Uterus (tissue), 3 donors: ENCODE measurements at regions not wholly inside any gene's neighbourhood (a gene's known extent, or its start where the extent isn't known, plus 50 kb on each side); places are given as distances from the start of the nearest gene placed in this dataset.
"Not testable (repeated sequence)": the region's sequence is repeated elsewhere in the genome, so short reads cannot be mapped to it uniquely, and the experiment has no call there.

ENCODE experiments used
- DNase-seq, 2 donors: peaks; one replicate each; pipeline ENCODE4 v3.0.0-alpha.2; 2019 to 2020
- H3K27ac ChIP-seq, 2 donors: fragments of 200-600 bp; sonication (generic); 1 replicate in 1 of 2; 2 replicates in 1 of 2; pipeline ENCODE4 v1.5.1; 2016 to 2018
- H3K27me3 ChIP-seq, 2 donors: fragments of 200-600 bp; sonication (generic); one replicate each; pipeline ENCODE4 v1.5.1; 2018 to 2019; ENCODE audit warnings: control low read depth in 1 of 2
- H3K36me3 ChIP-seq, 2 donors: fragments of 200-600 bp; sonication (generic); one replicate each; pipeline ENCODE4 v1.5.1; 2019; ENCODE audit warnings: control low read depth in 1 of 2
- H3K4me1 ChIP-seq, 2 donors: fragments of 200-600 bp; sonication (generic); one replicate each; pipeline ENCODE4 v1.5.1; 2018 to 2019; ENCODE audit warnings: control low read depth in 1 of 2
- H3K4me3 ChIP-seq, 2 donors: fragments of 200-600 bp; sonication (generic); 1 replicate in 1 of 2; 2 replicates in 1 of 2; pipeline ENCODE4 v1.5.1; 2018 to 2019; ENCODE audit warnings: mild to moderate bottlenecking in 1 of 2
- H3K9me3 ChIP-seq, 2 donors: fragments of 200-600 bp; sonication (generic); one replicate each; pipeline ENCODE4 v1.5.1; 2019; ENCODE audit warnings: control low read depth in 1 of 2
- POLR2A ChIP-seq, 2 donors: fragments of 450-650 bp; IDR thresholded peaks; one replicate each; pipeline ENCODE4 v1.6.1; 2016; ENCODE audit warnings: antibody characterized with exemption in 2 of 2, mild to moderate bottlenecking in 1 of 2, moderate library complexity in 1 of 2
- intact Hi-C: fragments of 100-400 bp; cut with DNase I; formaldehyde crosslinking; loops from one replicate; pipeline ENCODE4 v1.15.1; 2023; ENCODE audit warnings: low total_unique reads
- TF ChIP-seq, protein P1 (sequence below), 4 experiments: fragments of 200-600 bp in 2 of 4; fragments of 450-650 bp in 2 of 4; sonication (generic) in 2 of 4; IDR thresholded peaks; one replicate each; pipeline ENCODE4 v1.5.1; 2016 to 2019; ENCODE audit warnings: antibody characterized with exemption in 4 of 4, mild to moderate bottlenecking in 2 of 4, moderate library complexity in 1 of 4
- donor health status: DM: yes; HTN: yes; CAD: no.

DNA sequence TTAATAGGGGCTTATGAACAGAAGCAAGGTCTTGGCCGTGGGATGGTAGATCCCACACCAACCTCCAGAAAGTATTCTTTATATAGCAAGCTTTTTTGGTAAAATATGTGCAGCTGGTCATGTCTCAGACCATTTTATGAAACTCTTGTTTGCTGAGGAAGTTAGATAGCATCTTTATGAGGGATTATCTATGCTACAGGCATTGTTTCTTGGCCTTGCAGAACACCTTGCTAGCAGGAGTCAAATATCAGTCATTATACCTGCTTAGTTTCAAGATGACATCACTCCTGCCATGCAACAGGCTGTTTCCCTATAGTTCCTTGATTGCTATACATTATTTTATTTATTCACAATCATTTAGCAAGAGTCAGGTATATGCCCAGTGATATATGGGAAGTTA is 84.8 kb upstream of the LRFN5 start:
- no peak for TF ChIP-seq POLR2A (IDR thresholded peaks at IDR 0.05)
- TF ChIP-seq, protein P1, sequence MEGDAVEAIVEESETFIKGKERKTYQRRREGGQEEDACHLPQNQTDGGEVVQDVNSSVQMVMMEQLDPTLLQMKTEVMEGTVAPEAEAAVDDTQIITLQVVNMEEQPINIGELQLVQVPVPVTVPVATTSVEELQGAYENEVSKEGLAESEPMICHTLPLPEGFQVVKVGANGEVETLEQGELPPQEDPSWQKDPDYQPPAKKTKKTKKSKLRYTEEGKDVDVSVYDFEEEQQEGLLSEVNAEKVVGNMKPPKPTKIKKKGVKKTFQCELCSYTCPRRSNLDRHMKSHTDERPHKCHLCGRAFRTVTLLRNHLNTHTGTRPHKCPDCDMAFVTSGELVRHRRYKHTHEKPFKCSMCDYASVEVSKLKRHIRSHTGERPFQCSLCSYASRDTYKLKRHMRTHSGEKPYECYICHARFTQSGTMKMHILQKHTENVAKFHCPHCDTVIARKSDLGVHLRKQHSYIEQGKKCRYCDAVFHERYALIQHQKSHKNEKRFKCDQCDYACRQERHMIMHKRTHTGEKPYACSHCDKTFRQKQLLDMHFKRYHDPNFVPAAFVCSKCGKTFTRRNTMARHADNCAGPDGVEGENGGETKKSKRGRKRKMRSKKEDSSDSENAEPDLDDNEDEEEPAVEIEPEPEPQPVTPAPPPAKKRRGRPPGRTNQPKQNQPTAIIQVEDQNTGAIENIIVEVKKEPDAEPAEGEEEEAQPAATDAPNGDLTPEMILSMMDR (IDR thresholded peaks at IDR 0.05) = no peak
- H3K4me3 ChIP-seq = no peak overlapping the region
- DNase-seq = no peak
- H3K9me3 ChIP-seq = no peaks in the 10 kb centered on the region
- H3K27me3 ChIP-seq = no peaks in the 10 kb centered on the region
- no peaks in the 10 kb centered on the region for H3K36me3 ChIP-seq
- no peaks in the 10 kb centered on the region for H3K4me1 ChIP-seq
- H3K27ac ChIP-seq = no peak overlapping the region
- intact Hi-C loops = no loop called here

DNA sequence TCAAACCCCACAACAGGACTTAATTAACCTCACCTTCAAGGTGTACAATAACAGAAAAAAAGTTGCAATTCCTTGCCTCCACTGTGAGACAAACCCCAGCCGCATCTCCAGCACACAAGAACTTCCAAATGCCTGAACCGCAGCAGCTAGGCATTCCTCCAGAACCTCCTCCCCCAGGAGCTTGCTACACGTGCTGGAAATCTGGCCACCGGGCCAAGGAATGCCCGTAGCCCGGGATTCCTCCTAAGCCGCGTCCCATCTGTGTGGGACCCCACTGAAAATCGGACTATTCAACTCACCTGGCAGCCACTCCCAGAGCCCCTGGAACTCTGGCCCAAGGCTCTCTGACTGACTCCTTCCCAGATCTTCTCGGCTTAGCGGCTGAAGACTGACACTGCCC is 88.6 kb upstream of the LRFN5 start:
- DNase-seq, H3K27me3 ChIP-seq, H3K4me1 ChIP-seq, H3K4me3 ChIP-seq, H3K27ac ChIP-seq, H3K36me3 ChIP-seq, intact Hi-C loops, H3K9me3 ChIP-seq: not testable (repeated sequence)

DNA sequence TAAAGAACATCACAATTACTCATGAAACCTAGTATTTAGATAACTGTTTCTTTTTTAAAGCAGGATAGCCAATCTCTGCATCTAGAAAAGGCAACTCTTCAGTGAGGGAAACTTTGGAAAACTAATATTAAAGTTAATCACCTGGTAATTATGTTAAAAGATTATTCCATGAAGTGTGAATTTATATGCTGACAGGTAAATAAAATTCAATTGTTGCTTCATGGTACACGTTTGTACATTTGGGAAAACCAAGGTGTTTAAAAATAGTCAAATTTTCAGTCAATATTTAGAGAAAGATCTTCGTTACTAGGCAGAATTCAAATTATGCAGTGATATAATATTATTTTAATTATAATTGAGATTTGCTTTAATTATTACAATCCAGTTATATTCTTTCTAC is 100.1 kb upstream of the LRFN5 start:
- no peak for DNase-seq

DNA sequence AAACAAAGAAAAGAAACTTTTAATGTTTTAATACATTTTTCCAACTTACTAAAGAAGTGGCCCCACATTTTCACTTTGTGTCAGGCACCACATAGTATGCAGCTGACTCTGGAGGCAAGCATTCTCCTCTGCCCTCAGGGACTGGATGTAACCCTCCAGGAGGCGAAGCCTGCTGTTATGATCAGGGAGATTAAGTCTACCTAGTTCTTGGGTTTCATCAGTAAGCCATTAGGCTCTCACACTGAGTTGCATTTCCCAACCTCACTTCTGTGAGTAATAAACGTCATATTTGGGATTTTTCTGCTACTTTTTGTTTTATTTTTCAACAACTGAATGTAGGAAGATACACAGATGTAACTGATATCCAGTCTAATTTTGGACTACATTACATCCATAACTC is 101.2 kb upstream of the LRFN5 start:
- no peak for TF ChIP-seq POLR2A (IDR thresholded peaks at IDR 0.05)
- TF ChIP-seq, protein P1 (IDR thresholded peaks at IDR 0.05) = no peak
- no peak for DNase-seq
- Histone ChIP-seq H3K4me3 (no peak overlapping the region), H3K4me1 (no peaks in the 10 kb centered on the region), H3K27ac (no peak overlapping the region), H3K27me3 (no peaks in the 10 kb centered on the region), H3K36me3 (no peaks in the 10 kb centered on the region), H3K9me3 (no peaks in the 10 kb centered on the region)
- intact Hi-C loops = no loop called here

More for the DNA sequence above, 100.1 kb upstream of the LRFN5 start:
- TF ChIP-seq, protein P1 (IDR thresholded peaks at IDR 0.05) = no peak
- no peak for TF ChIP-seq POLR2A (IDR thresholded peaks at IDR 0.05)
- intact Hi-C loops = no loop called here
- Histone ChIP-seq H3K9me3 (no peaks in the 10 kb centered on the region), H3K27ac (no peak overlapping the region), H3K4me1 (no peaks in the 10 kb centered on the region), H3K27me3 (no peaks in the 10 kb centered on the region), H3K36me3 (no peaks in the 10 kb centered on the region), H3K4me3 (no peak overlapping the region)

DNA sequence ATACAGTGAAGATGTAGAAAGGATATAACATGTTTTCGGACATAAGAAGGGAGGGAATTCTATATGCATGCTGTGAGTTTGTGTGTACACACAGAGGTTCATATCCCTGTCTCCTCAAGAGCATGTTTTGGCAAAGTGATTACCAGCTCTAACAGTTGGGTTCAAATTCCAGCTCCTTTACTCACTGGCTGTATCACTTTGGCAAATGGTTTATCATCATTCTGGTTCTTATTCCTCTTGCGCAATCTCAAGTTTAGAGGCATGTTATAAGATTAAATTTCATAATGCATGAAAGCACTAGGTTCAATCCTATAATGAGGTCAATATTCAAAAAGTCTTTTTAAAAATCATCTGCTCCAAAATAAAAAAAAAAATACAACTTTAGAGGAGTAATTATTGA is 107.7 kb upstream of the LRFN5 start:
- H3K9me3 ChIP-seq = no peaks in the 10 kb centered on the region
- H3K4me3 ChIP-seq = no peak overlapping the region
- no peaks in the 10 kb centered on the region for H3K4me1 ChIP-seq
- no peaks in the 10 kb centered on the region for H3K36me3 ChIP-seq
- H3K27ac ChIP-seq = no peak overlapping the region
- no peaks in the 10 kb centered on the region for H3K27me3 ChIP-seq
- TF ChIP-seq, protein P1 (IDR thresholded peaks at IDR 0.05) = no peak
- TF ChIP-seq POLR2A (IDR thresholded peaks at IDR 0.05) = no peak
- no peak for DNase-seq
- intact Hi-C loops = no loop called here

DNA sequence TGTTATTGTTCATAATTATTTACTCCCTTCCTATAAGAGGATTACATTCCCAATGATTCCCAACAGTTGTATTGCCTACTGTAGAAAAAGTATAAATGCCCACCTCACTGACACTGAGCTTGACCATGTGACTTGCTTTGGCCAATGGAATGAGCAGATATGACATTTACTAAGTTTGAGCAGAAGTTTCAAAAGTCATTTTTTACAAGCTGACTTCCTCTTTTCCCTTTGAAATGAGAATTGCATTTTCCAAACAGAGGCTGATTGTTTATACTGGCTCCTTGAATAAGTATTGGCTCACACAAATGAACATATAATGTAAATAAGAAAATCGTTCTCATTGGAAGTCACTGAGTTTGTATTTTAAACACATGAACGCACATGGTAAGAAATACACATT is 116.4 kb upstream of the LRFN5 start:
- no peak overlapping the region for H3K4me3 ChIP-seq
- no peaks in the 10 kb centered on the region for H3K9me3 ChIP-seq
- no peaks in the 10 kb centered on the region for H3K27me3 ChIP-seq
- no peaks in the 10 kb centered on the region for H3K36me3 ChIP-seq
- no peak overlapping the region for H3K27ac ChIP-seq
- DNase-seq = no peak
- no peaks in the 10 kb centered on the region for H3K4me1 ChIP-seq
- intact Hi-C loops = no loop called here
- no peak for TF ChIP-seq POLR2A (IDR thresholded peaks at IDR 0.05)
- TF ChIP-seq, protein P1 (IDR thresholded peaks at IDR 0.05) = no peak
